Stimulated activated CD8-positive, alpha-beta memory T cell treated with anti-CD3 and anti-CD28 coated beads, Interleukin-15, amount 100 ng/mL, for 48 hours (primary cell): ENCODE measurements at regions not wholly inside any gene's neighbourhood (a gene's known extent, or its start where the extent isn't known, plus 50 kb on each side); places are given as distances from the start of the nearest gene placed in this dataset.

Source experiments
- DNase-seq, 2 donors: peaks; one replicate each; pipeline ENCODE4 v3.0.0-alpha.2; 2020; ENCODE audit warnings: low read depth in 2 of 2

DNA sequence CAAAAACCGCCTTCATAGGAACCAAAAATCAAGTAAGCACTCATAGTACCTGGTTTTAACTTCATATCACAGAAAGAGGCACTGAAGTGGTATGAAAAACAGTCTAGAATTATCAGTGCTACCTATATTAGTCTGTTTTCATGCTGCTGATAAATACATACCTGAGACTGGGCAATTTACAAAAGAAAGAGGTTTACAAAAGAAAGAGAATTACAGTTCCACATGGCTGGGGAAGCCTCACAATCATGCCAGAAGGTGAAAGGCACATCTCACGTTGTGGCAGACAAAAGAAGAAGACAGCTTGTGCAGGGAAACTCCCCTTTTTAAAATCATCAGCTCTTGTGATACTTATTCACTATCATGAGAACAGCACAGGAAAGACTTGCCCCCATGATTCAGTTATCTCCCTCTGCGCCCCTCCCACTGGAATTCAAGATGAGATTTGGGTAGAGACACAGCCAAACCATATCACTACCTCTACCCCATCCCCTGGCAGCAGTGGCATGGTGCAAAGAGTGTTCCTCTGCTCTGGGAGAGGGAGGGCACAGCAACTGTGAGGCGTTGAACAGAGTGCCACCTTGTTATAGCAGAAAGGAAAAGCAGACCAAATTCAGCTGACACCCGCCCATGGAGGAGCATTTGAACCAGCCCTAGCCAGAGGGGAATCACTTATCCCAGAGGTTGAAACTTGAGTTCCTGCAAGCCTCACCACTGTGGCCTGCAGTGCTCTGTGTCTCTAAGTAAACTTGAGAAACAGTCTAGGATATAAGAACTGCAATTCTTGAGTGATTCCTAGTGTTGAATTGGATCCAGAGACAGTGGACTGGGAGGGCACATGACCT is 61.9 kb upstream of the PTPRZ1 start:
- DNase-seq = no peak

- no peak for DNase-seq
Measured at GRCh38 chr7:121807078-121807477, 65.9 kb upstream of the PTPRZ1 start.

DNA sequence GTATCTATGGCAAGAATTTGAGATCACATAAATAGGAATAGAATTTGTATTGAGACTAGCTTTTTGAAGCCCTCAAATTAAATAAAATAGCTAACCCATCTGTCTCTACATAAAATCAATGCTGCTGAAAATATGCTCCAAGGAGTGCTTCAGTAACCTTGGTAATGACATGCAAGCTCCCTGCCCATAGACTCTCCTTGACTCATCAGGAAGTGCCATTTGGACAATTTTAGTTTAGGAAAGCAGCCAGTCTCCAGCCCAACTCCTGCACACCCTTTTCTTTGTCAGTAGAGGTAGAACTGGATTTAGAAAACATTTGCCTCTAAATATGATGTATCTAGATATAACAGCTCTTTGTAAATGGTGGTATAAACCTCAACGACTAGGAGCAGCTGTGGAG is 69.9 kb upstream of the PTPRZ1 start:
- no peak for DNase-seq

DNA sequence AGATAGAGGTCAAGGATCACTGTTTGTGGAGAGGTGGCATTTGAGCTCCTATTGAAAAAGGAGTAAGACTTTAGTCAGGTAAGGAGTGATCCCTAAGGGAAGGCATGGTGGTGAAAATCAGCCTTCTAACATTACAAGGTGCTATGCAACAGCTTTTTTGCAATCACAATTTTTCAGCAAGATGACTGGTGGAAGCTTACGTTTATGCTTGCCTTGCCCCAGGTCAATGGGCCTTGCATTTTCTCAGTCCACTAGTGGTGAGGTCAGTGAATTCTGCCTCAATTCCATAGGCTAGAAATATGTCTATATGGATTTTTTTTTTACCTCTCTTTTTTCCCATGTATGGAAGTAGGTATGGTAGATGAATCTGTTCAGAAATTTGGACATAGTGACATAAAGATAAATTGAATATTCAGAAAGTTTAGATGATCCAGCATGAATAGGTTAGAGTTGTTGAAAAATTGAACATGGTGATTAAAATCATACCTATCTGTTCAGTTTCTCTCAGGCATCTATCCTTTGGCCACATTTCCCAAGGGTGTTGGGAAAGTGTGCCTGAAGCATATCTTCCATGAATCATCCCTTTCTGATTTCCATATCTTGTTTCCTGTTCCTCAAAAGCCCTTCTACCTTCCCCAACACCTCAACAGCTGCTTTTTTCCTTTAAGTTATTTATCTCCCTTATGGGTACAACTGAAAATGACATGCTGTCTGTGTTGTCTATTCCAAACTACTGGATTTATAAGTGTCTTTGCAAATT is 71.9 kb upstream of the PTPRZ1 start:
- DNase-seq = no peak

DNA sequence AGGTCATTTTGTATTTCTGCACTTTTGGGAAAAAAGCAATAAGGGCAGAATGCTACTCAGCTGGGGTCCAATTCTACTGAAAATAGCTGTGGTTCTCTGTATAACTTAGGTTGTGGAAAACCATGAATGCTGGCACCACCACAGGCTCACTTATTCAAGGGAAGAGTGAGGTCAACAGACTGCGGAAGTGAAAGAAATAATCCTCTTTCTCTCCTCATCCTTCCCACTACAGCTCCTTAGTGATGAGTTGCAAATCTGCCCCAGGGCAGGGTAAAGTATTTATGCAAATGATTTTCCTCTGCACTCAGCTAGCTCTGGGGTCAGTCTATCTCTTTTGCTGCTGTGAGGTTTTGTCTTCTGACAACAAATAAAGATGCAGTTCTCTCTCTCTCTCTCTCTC is 74.1 kb upstream of the PTPRZ1 start:
- DNase-seq = no peak

GRCh38 chr7:121798453-121798840 is 74.5 kb upstream of the PTPRZ1 start:
- no peak for DNase-seq

- DNase-seq = no peak
Measured at GRCh38 chr7:121797657-121798452, 75.1 kb upstream of the PTPRZ1 start.

- DNase-seq = no peak
Measured at GRCh38 chr7:121796936-121797656, 75.9 kb upstream of the PTPRZ1 start.

DNA sequence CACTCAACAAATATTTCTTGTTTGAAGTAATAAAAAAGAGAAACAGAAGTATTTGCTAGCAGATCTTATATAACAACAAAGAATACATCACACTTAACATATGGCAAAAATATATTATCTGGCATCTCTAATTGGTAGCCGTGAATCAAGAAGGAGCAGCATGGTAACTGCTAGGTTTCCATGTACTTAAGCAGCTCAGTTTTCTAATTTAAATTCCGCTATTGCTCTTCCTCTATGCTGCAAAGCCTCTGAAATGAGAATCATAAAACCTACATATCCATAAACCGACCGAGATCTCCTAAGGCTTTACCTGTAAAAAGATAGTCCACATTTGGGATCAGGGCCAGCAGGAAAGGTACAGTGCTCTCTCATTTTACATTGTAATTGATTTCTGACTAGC is 76.6 kb upstream of the PTPRZ1 start:
- DNase-seq = no peak

DNA sequence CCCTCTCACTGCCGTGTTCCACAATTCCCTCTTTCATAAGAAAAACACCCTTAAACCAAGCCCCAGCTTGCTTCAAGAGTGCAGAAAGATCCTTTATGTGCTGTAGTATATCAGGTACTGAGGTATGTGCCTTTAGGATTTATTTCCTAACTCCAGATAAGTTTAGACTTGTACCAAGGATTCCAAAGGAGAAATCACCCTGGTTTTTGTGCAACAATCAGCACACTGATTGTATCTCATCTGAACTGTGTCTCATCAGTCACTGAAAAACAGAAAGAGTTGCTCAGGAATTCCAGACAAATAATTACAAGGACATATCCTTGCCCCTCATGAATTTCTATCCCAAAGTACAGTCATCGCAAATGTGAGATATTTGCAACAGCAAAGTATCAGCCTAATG is 77.2 kb upstream of the PTPRZ1 start:
- DNase-seq = no peak

- DNase-seq = no peak
Measured at GRCh38 chr7:121793716-121794115, 79.2 kb upstream of the PTPRZ1 start.

DNA sequence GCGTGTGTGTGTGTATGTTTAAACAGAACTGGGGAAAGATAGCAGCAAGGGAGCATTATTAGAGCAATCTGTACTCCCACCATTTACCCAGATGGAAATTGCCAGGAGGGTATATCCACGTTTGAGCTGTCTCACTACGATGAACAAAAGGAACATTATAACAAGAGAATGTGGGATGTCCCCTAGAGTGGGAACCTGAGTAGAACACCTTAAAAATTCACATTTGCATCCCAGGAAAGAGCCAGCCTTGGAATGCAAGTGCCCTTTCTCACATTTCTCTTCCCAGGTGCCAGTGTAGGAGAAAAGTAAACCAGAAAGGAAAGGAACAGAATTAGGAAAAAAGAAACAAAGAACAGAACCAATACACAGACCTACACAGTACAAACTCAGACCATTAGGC is 95.3 kb upstream of the PTPRZ1 start:
- no peak for DNase-seq

- DNase-seq = no peak
Measured at GRCh38 chr7:121774563-121774962, 98.4 kb upstream of the PTPRZ1 start.

DNA sequence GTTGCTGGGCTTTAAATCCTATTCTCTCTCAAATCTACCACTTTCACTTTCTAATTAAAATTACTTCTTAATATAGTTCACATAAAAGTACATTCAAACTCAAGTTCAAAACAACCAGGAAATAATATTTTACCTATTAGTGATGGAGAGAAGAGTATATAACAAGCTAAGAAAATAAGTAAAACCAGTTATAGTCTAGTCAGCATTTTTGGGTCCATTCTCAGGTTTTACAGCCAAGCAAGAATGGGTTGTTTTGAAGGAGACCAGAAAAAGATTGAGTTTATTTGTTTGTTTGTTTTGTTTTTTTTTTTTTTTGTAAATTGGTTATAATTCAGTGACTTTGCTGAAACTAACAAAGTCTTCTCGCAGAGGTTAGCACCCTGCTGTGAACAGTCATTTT is 106.3 kb upstream of the PTPRZ1 start:
- no peak for DNase-seq

DNA sequence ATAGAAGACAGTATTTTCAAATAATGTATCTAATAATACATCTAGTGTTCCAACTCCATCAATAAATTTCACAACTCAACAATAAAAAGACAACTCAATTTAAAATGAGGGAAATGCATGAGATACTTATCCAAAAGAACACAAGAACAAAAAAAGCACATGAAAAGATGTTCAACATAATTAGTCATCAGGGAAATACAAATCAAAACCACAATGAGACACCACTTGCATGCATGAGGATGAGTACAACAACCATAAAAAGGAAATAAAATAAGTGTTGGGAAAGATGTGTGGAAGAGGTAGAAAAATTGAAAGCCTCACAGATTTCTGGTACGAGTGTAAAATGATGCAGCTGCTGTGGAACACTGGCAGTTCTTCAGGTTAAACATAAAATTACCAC is 111.6 kb upstream of the PTPRZ1 start:
- no peak for DNase-seq

DNA sequence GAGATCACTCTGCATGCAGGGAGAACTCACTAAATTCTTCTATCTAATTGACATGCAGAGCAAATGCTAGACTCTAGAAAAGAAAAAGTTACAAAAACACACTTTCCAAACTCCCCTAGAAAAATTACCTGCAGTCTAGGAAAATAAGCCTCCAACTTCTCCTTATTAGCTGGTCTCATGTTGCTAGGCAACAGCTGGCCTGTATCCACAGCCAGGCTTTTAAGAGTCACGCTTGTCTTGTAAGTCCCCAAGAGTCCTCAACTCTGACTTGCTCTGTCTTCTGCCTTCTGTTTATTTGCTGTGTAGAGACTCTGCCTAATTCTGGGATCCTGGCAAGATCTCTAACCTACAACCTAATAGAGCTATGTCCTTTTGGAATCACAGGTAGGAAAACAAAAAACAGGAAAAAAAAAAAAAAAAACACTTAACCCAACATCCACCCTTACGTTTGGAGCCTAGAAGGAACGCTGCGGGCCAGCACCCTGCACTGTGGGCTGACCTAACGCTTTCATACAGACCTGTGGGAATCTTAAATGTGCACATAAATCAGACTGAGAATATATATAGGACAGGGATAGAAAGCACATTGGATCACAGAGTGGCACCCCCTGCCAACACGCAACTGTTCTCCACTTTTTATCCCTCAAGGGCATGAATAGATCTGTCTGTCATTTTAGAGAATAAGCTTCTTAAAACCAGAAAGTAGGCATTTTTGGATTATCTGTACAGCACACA is 117.0 kb upstream of the PTPRZ1 start:
- no peak for DNase-seq

GRCh38 chr7:121755286-121755685 is 117.7 kb upstream of the PTPRZ1 start:
- DNase-seq = no peak

DNA sequence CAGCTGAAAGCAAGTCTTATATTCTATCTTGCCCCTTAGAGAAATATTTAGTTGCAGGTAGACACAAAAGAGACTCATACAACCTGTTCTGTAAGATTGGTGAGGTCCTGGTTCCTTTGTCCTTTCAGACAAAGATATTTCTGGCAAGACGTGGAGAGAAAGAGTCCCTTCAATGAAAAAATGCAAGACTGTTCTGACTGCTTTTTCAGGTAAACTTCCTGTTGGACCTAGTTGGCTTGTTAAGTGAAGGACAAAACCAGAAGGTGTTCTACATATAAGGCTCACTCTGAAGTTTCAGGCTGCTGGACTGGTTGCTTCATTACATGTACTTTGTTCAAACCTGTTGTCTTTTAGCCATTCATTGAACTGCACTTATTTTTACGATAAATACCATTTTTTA is 119.0 kb upstream of the PTPRZ1 start:
- DNase-seq = no peak

- no peak for DNase-seq
Measured at GRCh38 chr7:121752706-121753105, 120.3 kb upstream of the PTPRZ1 start.

DNA sequence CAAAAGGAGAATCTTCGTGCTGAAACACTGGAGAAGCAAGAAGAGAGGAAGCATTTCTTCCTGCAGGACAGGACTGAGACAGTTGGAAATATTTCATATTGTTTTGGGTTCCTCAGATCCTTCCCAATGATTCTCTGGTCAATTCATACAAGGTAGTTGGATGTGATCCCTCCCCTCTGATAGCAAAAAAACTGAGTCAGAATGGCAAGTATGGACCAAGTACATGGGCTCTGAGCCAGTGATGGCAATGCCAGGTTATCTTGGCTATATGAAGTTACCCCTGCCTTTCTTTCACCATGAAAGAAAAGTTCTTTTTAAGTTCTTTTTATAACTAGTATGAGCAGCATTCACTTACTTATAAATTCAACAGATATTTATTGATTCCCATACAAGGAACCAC is 124.4 kb upstream of the PTPRZ1 start:
- no peak for DNase-seq

- no peak for DNase-seq
Measured at GRCh38 chr7:121745856-121746255, 127.1 kb upstream of the PTPRZ1 start.
